Midbrain (tissue), 1 donor: ENCODE measurements at regions not wholly inside any gene's neighbourhood (a gene's known extent, or its start where the extent isn't known, plus 50 kb on each side); places are given as distances from the start of the nearest gene placed in this dataset.
"Not testable (repeated sequence)": the region's sequence is repeated elsewhere in the genome, so short reads cannot be mapped to it uniquely, and the experiment has no call there.

Experiments used
- DNase-seq: peaks from one replicate; lab custom pipeline; 2025; lab: John Stamatoyannopoulos, UW

GRCh38 chr12:56872366-56872765 lies 61.8 kb downstream of the SDR9C7 start:
- no peak for DNase-seq

- no peak for DNase-seq
Measured at GRCh38 chr12:56867216-56867615, 67.0 kb downstream of the SDR9C7 start.

- no peak for DNase-seq
Measured at GRCh38 chr12:56866493-56866892, 67.7 kb downstream of the SDR9C7 start.

GRCh38 chr12:56864318-56864717 lies 69.9 kb downstream of the SDR9C7 start:
- DNase-seq: no peak

- DNase-seq: no peak
Measured at GRCh38 chr12:56863789-56864188, 70.4 kb downstream of the SDR9C7 start.

- no peak for DNase-seq
Measured at GRCh38 chr12:56862264-56862663, 71.9 kb downstream of the SDR9C7 start.

- not testable (repeated sequence) for DNase-seq
Measured at GRCh38 chr12:56853392-56853978, 80.7 kb downstream of the SDR9C7 start.

- DNase-seq: no peak
Measured at GRCh38 chr12:56851462-56851861, 82.7 kb downstream of the SDR9C7 start.

GRCh38 chr12:56840922-56841321 lies 77.8 kb downstream of the HSD17B6 start:
- no peak for DNase-seq

GRCh38 chr12:56839915-56840325 lies 76.8 kb downstream of the HSD17B6 start:
- peak; percentile 64 for DNase-seq

GRCh38 chr12:56839489-56839848 lies 76.3 kb downstream of the HSD17B6 start:
- DNase-seq: peak; percentile 10

GRCh38 chr12:56838621-56839488 lies 75.7 kb downstream of the HSD17B6 start:
- DNase-seq: peak; percentile 23
